ENCODE measurements at regions not wholly inside any gene's neighbourhood (a gene's known extent, or its start where the extent isn't known, plus 50 kb on each side); places are given as distances from the start of the nearest gene placed in this dataset.

GRCh38 chr5:35338157-35338453, 107.8 kb upstream of the PRLR start:
- no peak overlapping the region for H3K4me3 ChIP-seq (ENCODE audit: control insufficient read depth, low read depth, low read length)
- no peak for TF ChIP-seq CTCF (IDR thresholded peaks at IDR 0.05; ENCODE audit: control insufficient read depth, insufficient read depth, low read depth, low read length, missing control alignments)
- DNase-seq (ENCODE audit: low read depth): no peak

GRCh38 chr5:35337340-35338156, 107.3 kb upstream of the PRLR start:
- TF ChIP-seq CTCF (IDR thresholded peaks at IDR 0.05; ENCODE audit: control insufficient read depth, insufficient read depth, low read depth, low read length, missing control alignments): no peak
- H3K4me3 ChIP-seq (ENCODE audit: control insufficient read depth, low read depth, low read length): no peak overlapping the region
- DNase-seq (ENCODE audit: low read depth): no peak

GRCh38 chr5:35336230-35336629, 105.9 kb upstream of the PRLR start:
- no peak for TF ChIP-seq CTCF (IDR thresholded peaks at IDR 0.05; ENCODE audit: control insufficient read depth, insufficient read depth, low read depth, low read length, missing control alignments)
- no peak for DNase-seq (ENCODE audit: low read depth)
- H3K4me3 ChIP-seq (ENCODE audit: control insufficient read depth, low read depth, low read length): no peak overlapping the region

- TF ChIP-seq CTCF (IDR thresholded peaks at IDR 0.05; ENCODE audit: control insufficient read depth, insufficient read depth, low read depth, low read length, missing control alignments): no peak
- no peak for DNase-seq (ENCODE audit: low read depth)
- H3K4me3 ChIP-seq (ENCODE audit: control insufficient read depth, low read depth, low read length): no peak overlapping the region
These were observed 105.5 kb upstream of the PRLR start for GRCh38 chr5:35335752-35336151.

GRCh38 chr5:35333366-35333765, 103.1 kb upstream of the PRLR start:
- no peak for DNase-seq (ENCODE audit: low read depth)
- no peak overlapping the region for H3K4me3 ChIP-seq (ENCODE audit: control insufficient read depth, low read depth, low read length)
- no peak for TF ChIP-seq CTCF (IDR thresholded peaks at IDR 0.05; ENCODE audit: control insufficient read depth, insufficient read depth, low read depth, low read length, missing control alignments)

- no peak for TF ChIP-seq CTCF (IDR thresholded peaks at IDR 0.05; ENCODE audit: control insufficient read depth, insufficient read depth, low read depth, low read length, missing control alignments)
- DNase-seq (ENCODE audit: low read depth): no peak
These were observed 102.0 kb upstream of the PRLR start for GRCh38 chr5:35331956-35332950.

More at GRCh38 chr5:35331956-35332950, 102.0 kb upstream of the PRLR start:
- no peak overlapping the region for H3K4me3 ChIP-seq (ENCODE audit: control insufficient read depth, low read depth, low read length)
